ENCODE measurements at regions not wholly inside any gene's neighbourhood (a gene's known extent, or its start where the extent isn't known, plus 50 kb on each side); places are given as distances from the start of the nearest gene placed in this dataset.
A peak's percentile ranks its signal among the peaks of the same experiment; 100 is the strongest.

DNA sequence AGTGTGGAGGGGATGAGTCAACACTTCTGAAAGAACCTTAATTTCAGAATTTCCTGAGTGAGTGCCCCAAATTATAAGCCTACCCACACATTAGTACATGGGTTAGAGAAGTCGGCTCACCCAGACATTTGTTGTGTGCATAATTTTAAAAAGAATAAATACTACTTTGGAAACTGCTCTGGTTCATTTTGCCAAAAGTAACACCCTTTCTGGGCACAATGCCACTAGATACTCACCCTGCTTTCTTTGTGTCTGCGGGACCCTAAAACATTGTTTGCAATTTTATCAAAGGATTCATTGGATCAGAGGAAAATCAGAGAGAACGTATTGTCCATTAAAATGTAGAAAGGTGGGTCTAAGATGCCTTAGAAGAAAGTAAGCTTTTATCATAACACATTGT lies 245.5 kb upstream of the NRP1 start:
- no peak for DNase-seq

DNA sequence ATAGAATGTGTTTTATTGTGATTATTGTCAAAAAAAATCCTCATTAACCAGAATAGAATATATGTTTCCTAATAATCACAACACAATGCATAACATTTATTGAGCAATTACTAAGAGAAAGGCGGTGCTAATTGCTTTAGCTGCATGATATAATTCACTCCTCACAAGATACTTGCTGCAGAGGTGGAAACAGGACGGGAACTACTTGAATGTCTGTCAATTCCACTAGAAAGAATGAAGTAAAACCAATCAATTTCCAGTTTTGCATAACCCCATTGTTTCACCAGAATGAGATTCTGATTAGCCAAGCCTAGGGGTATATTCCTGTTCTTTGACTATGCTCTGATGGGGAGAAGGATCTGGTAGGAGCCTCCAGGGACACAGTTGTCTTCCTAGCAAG lies 239.1 kb upstream of the NRP1 start:
- no peak for DNase-seq

DNA sequence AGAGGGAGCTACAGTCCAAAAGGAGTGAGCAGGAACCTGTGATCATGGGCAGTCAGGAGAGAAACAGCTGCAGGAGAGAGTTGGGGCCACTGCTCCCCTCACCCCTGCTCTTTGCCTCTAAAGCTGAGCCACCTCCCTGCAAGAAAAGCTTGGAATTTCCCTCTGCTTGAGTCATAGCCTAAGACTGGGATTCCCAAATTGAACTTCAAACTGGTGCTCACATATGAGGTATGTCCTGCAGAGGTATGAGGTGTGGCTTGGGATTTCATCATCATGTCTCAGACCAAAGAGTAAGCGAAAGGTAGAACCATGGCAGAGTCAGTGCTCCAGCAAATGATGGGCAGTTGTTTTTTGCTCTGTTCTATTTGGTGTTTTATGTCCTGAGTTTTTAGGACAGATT lies 237.1 kb upstream of the NRP1 start:
- no peak for DNase-seq

GRCh38 chr10:33570495-33570894 lies 236.0 kb upstream of the NRP1 start:
- no peak for DNase-seq

GRCh38 chr10:33569702-33570101 lies 235.2 kb upstream of the NRP1 start:
- DNase-seq, result no peak

DNA sequence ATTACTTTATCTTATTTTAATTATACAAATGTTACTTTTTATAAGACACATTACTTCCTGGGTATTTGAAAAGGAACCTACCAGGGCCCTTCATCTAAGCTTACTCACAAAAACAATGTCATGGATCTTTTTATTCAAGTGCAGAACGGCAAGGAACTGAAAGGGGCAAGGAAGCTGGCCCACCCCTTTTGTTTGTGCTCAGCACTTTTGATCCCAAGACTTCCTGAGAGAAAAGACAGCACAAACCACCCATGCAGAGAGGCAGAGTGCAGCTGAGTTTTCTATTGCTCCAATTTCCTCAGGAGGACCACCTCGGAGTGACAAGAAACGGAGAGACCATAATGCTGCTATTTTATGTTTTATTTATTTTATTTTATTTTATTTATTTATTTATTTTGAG lies 232.0 kb upstream of the NRP1 start:
- no peak for DNase-seq

DNA sequence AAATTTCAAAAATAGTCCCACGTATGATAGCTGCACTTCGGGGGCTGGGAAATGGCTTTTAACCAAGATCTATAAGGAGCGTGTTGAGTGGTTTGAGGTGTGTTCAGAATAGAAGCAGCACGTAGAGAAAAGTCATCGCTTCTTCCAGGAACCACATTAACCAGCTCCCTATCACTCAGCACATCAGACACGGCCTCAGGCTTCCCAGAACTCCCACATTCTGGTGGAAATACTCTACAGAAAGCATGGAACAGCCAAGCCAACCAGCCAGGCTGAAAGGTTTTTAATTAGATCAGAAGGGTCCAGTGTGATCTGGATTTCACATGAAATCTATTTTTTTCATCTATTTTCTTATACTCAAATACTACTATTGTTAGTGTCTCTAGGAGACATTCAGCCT lies 231.5 kb upstream of the NRP1 start:
- DNase-seq, result no peak

GRCh38 chr10:33565231-33565630 lies 230.8 kb upstream of the NRP1 start:
- no peak for DNase-seq

DNA sequence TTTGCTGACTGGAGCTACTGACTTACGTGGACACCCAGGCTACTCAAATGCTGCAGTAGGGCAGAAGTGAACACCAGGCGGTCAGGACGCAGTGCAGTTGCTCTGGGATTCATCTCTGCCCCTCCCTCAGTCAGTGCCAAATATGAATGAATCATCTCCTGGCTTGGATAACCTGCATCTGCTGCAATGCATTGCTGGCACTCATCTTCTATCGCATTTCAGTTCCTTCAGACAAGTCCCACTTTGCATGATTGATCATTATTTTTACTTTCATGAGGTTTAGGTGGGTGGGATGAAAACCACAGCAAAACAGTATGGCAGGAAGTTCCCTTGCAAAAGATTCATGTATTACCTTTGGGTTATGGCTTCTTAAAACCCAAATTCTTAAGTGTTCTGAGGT lies 224.6 kb upstream of the NRP1 start:
- no peak for DNase-seq

GRCh38 chr10:33557313-33557712 lies 222.8 kb upstream of the NRP1 start:
- no peak for DNase-seq

DNA sequence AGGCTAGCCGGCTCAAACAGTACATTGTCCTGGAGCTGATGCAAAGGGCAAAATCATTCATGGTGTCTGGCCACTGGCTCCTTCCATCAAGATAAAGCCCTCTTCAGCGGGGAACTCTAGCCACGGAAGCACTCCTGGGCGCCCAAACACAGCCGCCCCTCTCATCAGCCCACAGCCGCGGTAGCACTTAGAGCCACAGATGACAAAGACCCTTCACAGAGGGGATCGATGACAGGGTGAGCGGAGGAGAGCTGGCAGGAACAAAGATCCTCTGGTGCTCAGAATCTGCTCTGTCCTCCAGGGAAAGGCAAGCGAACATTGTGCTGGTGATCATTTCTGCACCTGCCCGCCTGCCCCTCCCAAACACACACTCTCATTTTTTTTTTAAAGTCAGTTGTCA lies 222.2 kb upstream of the NRP1 start:
- no peak for DNase-seq

DNA sequence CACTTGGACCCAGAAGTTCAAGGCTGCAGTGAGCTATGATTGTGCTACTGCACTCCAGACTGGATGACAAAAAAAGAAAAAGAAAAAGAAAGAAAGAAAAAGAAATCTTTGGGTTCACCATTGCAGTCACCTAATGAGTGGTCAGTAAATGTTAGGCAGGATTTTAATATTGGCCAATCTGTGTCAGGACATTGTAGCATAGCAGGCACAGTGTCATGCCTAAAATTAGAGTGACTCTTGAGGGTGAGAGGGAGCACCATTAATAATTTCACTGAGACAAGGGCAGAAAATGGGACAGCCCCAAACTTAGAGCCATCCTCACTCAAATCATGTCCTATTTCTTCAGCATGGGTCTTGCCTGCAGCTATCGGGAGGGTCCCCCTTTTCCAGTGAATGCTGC lies 221.6 kb upstream of the NRP1 start:
- no peak for DNase-seq

DNA sequence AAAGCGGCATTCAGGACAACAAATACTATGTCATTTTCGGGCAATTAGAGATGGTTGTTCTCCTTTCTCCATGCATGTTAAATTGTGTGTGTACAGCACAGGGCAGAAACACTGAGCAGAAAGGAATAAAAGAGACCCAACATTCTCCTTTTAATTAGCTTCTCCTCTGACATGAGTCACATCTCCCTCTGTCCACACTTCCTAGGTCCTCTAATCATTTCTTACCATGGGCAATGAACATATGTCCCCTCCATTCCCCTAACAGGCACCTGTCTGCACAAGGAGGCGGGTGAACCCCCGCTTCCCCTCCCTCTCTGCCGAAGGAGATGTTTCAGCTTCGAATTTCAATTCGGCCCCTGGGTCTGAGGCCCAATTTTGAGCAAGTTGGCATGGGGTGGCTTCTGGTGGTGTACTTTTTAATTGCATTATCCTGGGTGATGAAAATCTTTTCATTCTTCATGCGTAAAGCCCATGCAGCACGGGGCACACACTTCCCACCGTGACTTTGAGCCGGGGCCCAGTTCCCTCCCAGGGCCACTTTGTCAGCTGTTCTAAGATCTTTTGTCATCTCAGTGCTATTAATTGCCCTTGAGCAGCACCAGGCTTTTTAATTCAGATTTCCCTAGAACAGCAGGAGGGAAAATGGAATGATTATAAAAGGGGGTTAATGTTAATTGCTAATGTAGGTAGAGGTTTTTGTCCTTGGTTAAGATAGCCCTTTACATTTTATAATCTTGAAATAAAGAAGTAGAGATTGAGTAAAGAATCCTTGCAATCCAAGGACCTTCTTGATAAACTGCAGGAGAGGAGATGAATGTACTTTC lies 219.5 kb upstream of the NRP1 start:
- no peak for DNase-seq

DNA sequence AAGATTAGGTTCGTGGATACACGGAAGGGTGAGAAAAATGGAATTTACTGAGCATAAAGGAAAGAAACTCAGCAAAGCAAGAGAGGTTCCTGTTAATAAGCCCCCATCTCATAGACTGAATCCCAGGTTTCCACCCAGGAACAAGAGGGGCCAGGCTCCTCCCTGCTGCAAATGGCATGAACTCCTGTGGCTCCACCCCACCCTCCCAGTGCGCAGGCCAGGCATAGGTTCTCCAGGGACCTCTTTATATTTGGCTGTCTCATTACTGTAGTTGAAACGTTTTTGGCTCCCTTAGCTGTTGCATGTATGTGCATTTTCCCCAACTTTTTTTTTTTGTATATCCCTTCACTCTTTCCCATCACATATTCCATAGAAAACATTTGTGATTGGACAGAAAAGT lies 217.8 kb upstream of the NRP1 start:
- no peak for DNase-seq

DNA sequence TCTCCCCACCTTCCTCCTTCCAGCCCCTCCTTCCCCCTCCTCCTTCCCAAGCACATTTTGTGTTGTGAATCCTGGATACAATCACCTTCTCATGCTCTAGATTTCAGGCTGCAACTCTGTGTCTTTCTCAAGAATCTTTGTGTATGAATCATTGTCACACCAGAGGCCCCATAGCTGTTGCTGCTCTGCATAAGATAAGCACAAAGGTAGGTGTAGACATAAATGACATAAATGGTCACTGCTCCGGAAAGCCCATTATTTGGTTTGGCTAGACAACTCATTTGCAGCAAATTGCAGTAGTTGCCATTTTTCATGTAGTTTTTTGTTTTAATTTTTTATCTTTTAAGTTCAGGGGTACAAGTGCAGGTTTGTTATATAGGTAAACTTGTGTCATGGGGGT lies 216.3 kb upstream of the NRP1 start:
- no peak for DNase-seq

- peak; percentile 53 for DNase-seq
Measured at GRCh38 chr10:33547976-33548375, 213.5 kb upstream of the NRP1 start.

- no peak for DNase-seq
Measured at GRCh38 chr10:33546031-33546430, 211.6 kb upstream of the NRP1 start.

- no peak for DNase-seq
Measured at GRCh38 chr10:33542752-33543505, 208.5 kb upstream of the NRP1 start.

- DNase-seq, result no peak
Measured at GRCh38 chr10:33539116-33539515, 204.6 kb upstream of the NRP1 start.

DNA sequence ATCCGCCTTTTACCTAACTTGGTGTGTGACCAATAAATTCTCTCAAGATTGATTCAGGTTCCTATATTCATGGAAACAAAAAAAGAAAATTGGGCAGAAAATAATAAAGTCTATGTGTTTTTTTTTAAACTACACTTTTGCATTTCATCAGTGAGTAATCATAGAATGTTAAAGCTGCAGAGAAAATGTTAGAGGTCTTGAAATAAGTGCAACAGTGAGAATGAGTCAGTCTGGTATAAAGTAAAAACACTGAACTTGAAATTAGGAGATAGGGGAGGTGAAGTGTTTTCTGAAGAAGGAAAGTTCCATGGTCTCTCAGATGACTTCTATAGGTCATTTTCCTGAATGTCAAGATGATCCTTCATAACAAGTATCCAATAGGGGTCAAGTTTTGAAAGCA lies 202.6 kb upstream of the NRP1 start:
- no peak for DNase-seq

DNA sequence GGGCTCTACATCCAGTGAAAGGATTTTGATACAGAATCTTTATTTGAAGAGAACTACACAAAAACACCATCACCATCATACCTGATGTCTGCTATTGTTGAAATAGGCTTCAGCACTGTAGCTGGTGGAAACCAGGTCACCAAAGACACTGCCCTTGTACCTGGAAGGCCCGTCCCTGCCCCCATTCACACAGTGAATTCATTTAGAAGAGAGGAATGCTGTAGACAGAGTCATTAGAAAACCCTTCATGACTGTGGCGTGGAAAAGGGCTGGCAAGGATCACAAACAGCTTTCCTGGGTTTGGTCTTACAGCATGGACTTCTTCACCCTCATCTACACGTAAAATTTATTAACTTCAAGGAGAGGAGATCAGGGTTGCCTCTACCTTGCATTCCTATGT lies 202.0 kb upstream of the NRP1 start:
- no peak for DNase-seq

GRCh38 chr10:33535866-33536265 lies 201.4 kb upstream of the NRP1 start:
- DNase-seq, result no peak

- DNase-seq, result no peak
Measured at GRCh38 chr10:33534416-33534815, 199.9 kb upstream of the NRP1 start.

- DNase-seq, result no peak
Measured at GRCh38 chr10:33533612-33534011, 199.1 kb upstream of the NRP1 start.

DNA sequence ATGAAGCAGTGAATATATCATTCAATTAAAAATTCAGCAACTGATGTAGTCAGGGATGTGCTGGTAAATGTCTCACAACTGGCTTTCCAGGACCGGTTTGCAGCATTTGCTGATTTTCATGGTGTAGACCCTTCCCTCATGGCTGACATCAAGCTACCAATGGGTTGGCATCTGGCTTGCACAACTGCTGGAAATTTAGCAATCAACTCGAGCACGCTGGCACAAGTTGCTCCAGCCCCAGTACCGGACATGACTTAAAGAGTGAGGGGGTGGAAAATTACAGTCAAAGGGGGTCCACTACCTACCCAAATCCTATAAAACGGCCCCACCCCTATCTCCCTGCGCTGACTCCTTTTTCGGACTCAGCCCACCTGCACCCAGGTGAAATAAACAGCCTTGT lies 198.4 kb upstream of the NRP1 start:
- no peak for DNase-seq

All from DMS53 (cell line).